Esophagus (tissue), 2 donors: ENCODE measurements at regions not wholly inside any gene's neighbourhood (a gene's known extent, or its start where the extent isn't known, plus 50 kb on each side); places are given as distances from the start of the nearest gene placed in this dataset.

Experiments used
- H3K27ac ChIP-seq, 2 donors: one replicate each; pipeline ENCODE4 v1.5.1; 2013; ENCODE audit warnings: low read depth in 2 of 2, mild to moderate bottlenecking in 2 of 2, inconsistent platforms in 1 of 2, low read length in 1 of 2, moderate library complexity in 1 of 2
- H3K27me3 ChIP-seq, 2 donors: one replicate each; pipeline ENCODE4 v1.6.1; 2013; ENCODE audit warnings: low read length in 2 of 2, control low read depth in 1 of 2, mild to moderate bottlenecking in 1 of 2; ENCODE audit not compliant: insufficient read depth in 2 of 2, control insufficient read depth in 1 of 2
- H3K36me3 ChIP-seq, 2 donors: one replicate each; pipeline ENCODE4 v1.6.1; 2013; ENCODE audit warnings: low read length in 1 of 2; ENCODE audit not compliant: control insufficient read depth in 2 of 2, insufficient read depth in 2 of 2
- H3K4me1 ChIP-seq, 2 donors: one replicate each; pipeline ENCODE4 v1.6.1; 2013; ENCODE audit warnings: low read length in 1 of 2; ENCODE audit not compliant: control insufficient read depth in 2 of 2, insufficient read depth in 2 of 2
- H3K4me3 ChIP-seq, 2 donors: one replicate each; pipeline ENCODE4 v1.5.1; 2013; ENCODE audit warnings: low read length in 2 of 2, mild to moderate bottlenecking in 2 of 2, low read depth in 1 of 2, moderate library complexity in 1 of 2
- H3K9me3 ChIP-seq, 2 donors: one replicate each; pipeline ENCODE4 v1.6.1; 2013; ENCODE audit warnings: mild to moderate bottlenecking in 2 of 2, low read depth in 1 of 2, low read length in 1 of 2, moderate library complexity in 1 of 2; ENCODE audit not compliant: control insufficient read depth in 2 of 2, insufficient read depth in 1 of 2
- WGBS, 2 donors: extraction: QIAGEN DNeasy Blood & Tissue Kit; methylation state at CpG; one replicate each; pipeline ENCODE4 v1.1.7; 2013; 5-methylcytosine and 5-hydroxymethylcytosine counted together
- donor health status: healthy with polysubstance abuse.
- donor health status: Bipolar disorder and iron deficiency.

DNA sequence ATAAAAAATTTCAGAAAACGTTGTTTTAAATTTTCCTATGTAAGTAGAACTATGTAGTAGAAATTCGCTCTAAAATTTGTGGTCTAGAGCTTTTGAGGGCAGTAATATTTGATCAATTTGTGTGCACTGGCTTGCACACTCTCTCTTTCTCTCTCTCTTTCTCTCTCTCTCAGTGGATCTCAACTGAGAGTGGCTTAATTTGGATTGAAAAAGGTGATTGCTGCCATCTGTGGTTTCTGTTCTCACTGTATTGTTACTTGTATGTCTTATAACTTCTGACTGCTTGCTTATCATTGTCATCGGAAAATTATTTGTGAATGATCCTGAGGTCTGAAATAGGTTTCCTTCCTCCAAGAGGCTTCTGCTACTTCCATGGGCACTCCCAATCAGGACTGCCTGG lies 368.2 kb downstream of the KCTD16 start:
- H3K4me3 ChIP-seq, result no peak overlapping the region
- H3K27ac ChIP-seq, result no peak overlapping the region
- peaks cover 0 to 3% of the 10 kb centered on the region in 2 donors for H3K9me3 ChIP-seq
- H3K4me1 ChIP-seq, result no peaks in the 10 kb centered on the region
- no peaks in the 10 kb centered on the region for H3K36me3 ChIP-seq
- 69 to 82% methylated on average over 3 of the region's 3 CpGs for WGBS, 2 donors
- H3K27me3 ChIP-seq, result no peaks in the 10 kb centered on the region
